ENCODE measurements at regions not wholly inside any gene's neighbourhood (a gene's known extent, or its start where the extent isn't known, plus 50 kb on each side); places are given as distances from the start of the nearest gene placed in this dataset.

DNA sequence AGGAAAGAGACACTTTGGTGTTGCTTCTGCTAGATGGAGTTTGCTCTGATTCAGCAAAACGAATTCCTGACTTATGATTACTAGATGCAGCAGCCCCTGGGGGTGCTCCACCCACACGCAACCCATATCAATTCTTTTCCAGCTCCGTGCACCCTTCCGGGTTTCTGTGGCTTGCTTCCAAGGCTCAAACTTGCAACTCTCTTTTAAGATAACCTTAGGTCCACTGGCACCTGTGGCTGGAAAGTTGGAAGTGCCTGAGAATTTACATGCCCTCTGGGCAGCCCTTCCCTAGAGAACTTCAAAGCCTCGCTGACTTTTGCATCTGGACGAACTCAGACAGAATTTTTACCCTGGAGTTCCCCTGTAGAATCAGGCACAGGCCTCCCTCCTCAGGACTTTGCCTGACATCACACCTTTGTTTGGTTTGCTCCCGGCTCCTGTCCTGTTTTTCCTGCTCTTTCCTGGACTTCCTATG, 224.9 kb downstream of the SNX18 start:
- Histone ChIP-seq H3K4me1 (ENCODE audit: control insufficient read depth, extremely low read depth, insufficient read depth, low read length) (peaks cover 30% of the 10 kb centered on the region), H2AFZ (ENCODE audit: low read length) (no peak overlapping the region), H3K4me3 (replicated peaks in 1 of 4; ENCODE audit: control extremely low read depth in 1 of 4, insufficient read depth in 1 of 4, low read depth in 3 of 4, low read length in 4 of 4) (no peak overlapping the region), H3K36me3 (ENCODE audit: control insufficient read depth, insufficient read depth, low read length) (no peaks in the 10 kb centered on the region), H3K27me3 (ENCODE audit: control insufficient read depth, insufficient read depth, low read length) (no peaks in the 10 kb centered on the region), H3K79me2 (ENCODE audit: control insufficient read depth, insufficient read depth, low read length) (no peaks in the 10 kb centered on the region), H3K9me3 (ENCODE audit: control insufficient read depth, insufficient read depth, low read depth, low read length) (no peaks in the 10 kb centered on the region), H4K20me1 (ENCODE audit: control insufficient read depth, extremely low read depth, insufficient read depth, low read length) (no peaks in the 10 kb centered on the region), H3K27ac (ENCODE audit: insufficient read depth, low read length) (peak overlapping the region; percentile 77), H3K4me2 (ENCODE audit: extremely low read depth, insufficient read depth, low read length) (no peak overlapping the region), H3K9ac (ENCODE audit: insufficient read depth, low read length) (no peak overlapping the region)
- peak; percentile 49 to 84 for DNase-seq (ENCODE audit: low read depth in 2 of 2)
- TF ChIP-seq, protein P1, sequence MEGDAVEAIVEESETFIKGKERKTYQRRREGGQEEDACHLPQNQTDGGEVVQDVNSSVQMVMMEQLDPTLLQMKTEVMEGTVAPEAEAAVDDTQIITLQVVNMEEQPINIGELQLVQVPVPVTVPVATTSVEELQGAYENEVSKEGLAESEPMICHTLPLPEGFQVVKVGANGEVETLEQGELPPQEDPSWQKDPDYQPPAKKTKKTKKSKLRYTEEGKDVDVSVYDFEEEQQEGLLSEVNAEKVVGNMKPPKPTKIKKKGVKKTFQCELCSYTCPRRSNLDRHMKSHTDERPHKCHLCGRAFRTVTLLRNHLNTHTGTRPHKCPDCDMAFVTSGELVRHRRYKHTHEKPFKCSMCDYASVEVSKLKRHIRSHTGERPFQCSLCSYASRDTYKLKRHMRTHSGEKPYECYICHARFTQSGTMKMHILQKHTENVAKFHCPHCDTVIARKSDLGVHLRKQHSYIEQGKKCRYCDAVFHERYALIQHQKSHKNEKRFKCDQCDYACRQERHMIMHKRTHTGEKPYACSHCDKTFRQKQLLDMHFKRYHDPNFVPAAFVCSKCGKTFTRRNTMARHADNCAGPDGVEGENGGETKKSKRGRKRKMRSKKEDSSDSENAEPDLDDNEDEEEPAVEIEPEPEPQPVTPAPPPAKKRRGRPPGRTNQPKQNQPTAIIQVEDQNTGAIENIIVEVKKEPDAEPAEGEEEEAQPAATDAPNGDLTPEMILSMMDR (conservative IDR thresholded peaks at IDR 0.05 in 1 of 2, IDR thresholded peaks at IDR 0.05 in 1 of 2; ENCODE audit: low read depth in 1 of 2, low read length in 2 of 2) = peak in 1 of 2 donors; percentile 24
- no peak for TF ChIP-seq EZH2 (IDR thresholded peaks at IDR 0.05; ENCODE audit: low read length, missing control alignments)

DNA sequence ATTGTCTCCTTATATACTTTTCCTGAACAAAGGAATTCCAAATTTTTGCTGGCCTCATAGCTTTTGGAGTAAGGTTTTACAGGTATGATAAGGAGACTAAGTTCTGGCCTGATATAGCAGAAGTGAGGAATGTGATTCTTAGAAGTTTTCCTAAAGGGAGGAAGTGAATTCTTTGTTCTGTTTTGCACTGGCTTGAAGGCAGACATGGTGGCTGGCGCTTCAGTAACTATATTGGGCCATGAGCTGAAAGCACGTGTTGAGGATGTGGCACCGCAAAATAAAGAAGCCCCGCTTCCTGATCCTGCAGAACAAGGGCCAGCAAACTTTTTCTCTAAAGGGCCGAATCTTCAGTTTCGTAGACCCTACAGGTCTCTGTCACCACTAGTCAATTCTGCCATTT, 224.2 kb downstream of the SNX18 start:
- Histone ChIP-seq H3K79me2 (ENCODE audit: control insufficient read depth, insufficient read depth, low read length) (no peaks in the 10 kb centered on the region), H3K9ac (ENCODE audit: insufficient read depth, low read length) (no peak overlapping the region), H3K27ac (ENCODE audit: insufficient read depth, low read length) (no peak overlapping the region), H3K4me1 (ENCODE audit: control insufficient read depth, extremely low read depth, insufficient read depth, low read length) (peaks cover 30% of the 10 kb centered on the region), H3K27me3 (ENCODE audit: control insufficient read depth, insufficient read depth, low read length) (no peaks in the 10 kb centered on the region), H3K36me3 (ENCODE audit: control insufficient read depth, insufficient read depth, low read length) (no peaks in the 10 kb centered on the region), H2AFZ (ENCODE audit: low read length) (no peak overlapping the region), H4K20me1 (ENCODE audit: control insufficient read depth, extremely low read depth, insufficient read depth, low read length) (no peaks in the 10 kb centered on the region), H3K9me3 (ENCODE audit: control insufficient read depth, insufficient read depth, low read depth, low read length) (no peaks in the 10 kb centered on the region), H3K4me3 (replicated peaks in 1 of 4; ENCODE audit: control extremely low read depth in 1 of 4, insufficient read depth in 1 of 4, low read depth in 3 of 4, low read length in 4 of 4) (no peak overlapping the region), H3K4me2 (ENCODE audit: extremely low read depth, insufficient read depth, low read length) (no peak overlapping the region)
- TF ChIP-seq, protein P1 (conservative IDR thresholded peaks at IDR 0.05 in 1 of 2, IDR thresholded peaks at IDR 0.05 in 1 of 2; ENCODE audit: low read depth in 1 of 2, low read length in 2 of 2) = no peak
- no peak for TF ChIP-seq EZH2 (IDR thresholded peaks at IDR 0.05; ENCODE audit: low read length, missing control alignments)
- no peak for DNase-seq (ENCODE audit: low read depth in 2 of 2)

GRCh38 chr5:54740141-54740540, 222.6 kb downstream of the SNX18 start:
- Histone ChIP-seq H3K9me3 (ENCODE audit: control insufficient read depth, insufficient read depth, low read depth, low read length) (no peaks in the 10 kb centered on the region), H3K9ac (ENCODE audit: insufficient read depth, low read length) (no peak overlapping the region), H3K79me2 (ENCODE audit: control insufficient read depth, insufficient read depth, low read length) (no peaks in the 10 kb centered on the region), H3K27me3 (ENCODE audit: control insufficient read depth, insufficient read depth, low read length) (no peaks in the 10 kb centered on the region), H4K20me1 (ENCODE audit: control insufficient read depth, extremely low read depth, insufficient read depth, low read length) (no peaks in the 10 kb centered on the region), H2AFZ (ENCODE audit: low read length) (no peak overlapping the region), H3K36me3 (ENCODE audit: control insufficient read depth, insufficient read depth, low read length) (no peaks in the 10 kb centered on the region), H3K4me3 (replicated peaks in 1 of 4; ENCODE audit: control extremely low read depth in 1 of 4, insufficient read depth in 1 of 4, low read depth in 3 of 4, low read length in 4 of 4) (no peak overlapping the region), H3K4me2 (ENCODE audit: extremely low read depth, insufficient read depth, low read length) (no peak overlapping the region), H3K27ac (ENCODE audit: insufficient read depth, low read length) (no peak overlapping the region), H3K4me1 (ENCODE audit: control insufficient read depth, extremely low read depth, insufficient read depth, low read length) (peaks cover 26% of the 10 kb centered on the region)
- no peak for DNase-seq (ENCODE audit: low read depth in 2 of 2)
- TF ChIP-seq EZH2 (IDR thresholded peaks at IDR 0.05; ENCODE audit: low read length, missing control alignments) = no peak
- TF ChIP-seq, protein P1 (conservative IDR thresholded peaks at IDR 0.05 in 1 of 2, IDR thresholded peaks at IDR 0.05 in 1 of 2; ENCODE audit: low read depth in 1 of 2, low read length in 2 of 2) = no peak
